SKM-1 (cell line): ENCODE measurements at regions not wholly inside any gene's neighbourhood (a gene's known extent, or its start where the extent isn't known, plus 50 kb on each side); places are given as distances from the start of the nearest gene placed in this dataset.
"Not testable (repeated sequence)": the region's sequence is repeated elsewhere in the genome, so short reads cannot be mapped to it uniquely, and the experiment has no call there.

Experiments
- DNase-seq: peaks from one replicate; lab custom pipeline; 2025; ENCODE audit not compliant: unreplicated experiment; lab: John Stamatoyannopoulos, UW

DNA sequence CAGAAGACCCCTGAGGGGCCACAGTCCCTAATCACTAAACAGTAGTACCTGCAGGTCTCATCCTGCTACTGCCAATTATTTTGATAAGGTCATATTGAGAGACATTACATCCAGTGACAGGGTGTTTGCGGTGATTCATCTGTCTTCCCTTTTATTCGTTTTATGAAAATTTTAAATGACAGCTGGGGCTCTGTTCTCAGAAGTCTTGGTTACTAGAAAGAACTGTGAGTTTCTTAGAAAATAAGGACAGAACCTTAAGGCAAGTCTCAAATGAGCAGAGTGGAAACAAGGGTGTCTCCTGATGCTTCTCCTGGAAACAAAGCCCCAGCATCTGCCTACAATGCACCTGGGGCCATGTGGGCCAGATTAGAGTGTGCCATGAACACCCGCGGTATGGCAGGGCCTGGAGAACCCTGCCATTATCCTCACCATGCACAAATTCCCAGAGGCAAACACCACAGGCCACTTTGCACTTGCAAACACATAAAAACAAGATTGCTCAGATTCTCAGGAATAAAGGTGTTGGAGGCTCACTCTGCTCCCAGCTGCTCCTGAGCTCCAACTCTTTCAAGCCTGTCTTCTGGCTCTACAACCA is 66.3 kb upstream of the IQSEC1 start:
- DNase-seq, result no peak

DNA sequence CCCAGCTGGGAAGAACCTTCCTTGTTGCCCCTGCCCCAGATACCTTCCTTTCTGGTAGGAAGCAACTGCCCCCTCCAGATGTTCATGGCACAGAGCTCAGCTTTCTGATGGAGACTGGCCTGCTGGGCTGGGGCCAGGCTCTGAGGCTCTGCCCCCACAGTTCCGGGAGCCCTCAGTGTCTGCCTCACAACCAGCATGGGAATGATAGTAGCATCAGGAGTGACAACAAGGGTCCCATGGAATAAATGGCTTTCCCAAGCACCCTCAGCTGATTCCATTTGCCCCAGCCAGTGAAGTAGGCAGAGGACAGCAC is 65.6 kb upstream of the IQSEC1 start:
- DNase-seq, result no peak

DNA sequence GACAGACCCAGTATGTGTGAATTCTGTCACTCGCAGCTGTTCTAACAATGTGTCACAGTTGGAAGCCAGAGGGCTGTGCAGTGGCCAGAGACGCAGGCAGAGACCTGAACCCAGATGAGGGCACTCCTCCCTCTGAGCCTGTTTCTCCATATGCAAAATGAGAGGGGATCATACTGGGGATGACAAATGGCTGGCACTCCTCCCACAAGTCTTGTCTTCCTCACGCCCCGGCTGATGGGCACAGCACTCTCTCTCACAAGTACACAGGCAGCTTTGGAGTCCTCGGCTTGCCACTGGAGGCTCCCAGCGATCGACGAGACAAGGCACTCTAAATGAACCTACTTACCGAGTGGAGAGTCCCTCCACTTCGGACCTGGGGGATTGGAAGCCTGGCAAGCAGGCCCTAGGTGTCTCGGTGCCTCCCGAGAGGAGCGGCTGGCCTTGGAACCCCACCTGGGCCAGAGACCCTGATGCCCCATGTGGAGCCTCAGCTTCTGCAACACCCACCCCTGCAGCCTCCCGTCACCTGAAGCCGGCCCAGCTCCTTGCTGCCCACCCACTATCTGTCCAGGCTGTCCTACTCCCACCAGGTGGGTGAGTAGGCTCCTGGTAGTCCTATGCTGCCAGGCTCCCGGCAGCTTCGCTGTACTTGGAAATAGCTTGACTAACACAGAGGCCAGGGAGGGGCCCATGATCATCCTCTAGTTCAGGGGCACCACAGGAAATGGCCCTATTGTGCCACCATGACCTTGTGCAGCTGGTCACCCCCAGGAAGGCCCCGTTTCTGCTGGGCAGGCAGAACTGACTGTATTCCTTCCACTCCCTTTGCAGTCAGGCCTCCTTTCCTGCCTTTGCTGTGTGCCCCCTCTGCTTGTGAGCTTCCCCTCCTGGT is 65.0 kb upstream of the IQSEC1 start:
- no peak for DNase-seq

DNA sequence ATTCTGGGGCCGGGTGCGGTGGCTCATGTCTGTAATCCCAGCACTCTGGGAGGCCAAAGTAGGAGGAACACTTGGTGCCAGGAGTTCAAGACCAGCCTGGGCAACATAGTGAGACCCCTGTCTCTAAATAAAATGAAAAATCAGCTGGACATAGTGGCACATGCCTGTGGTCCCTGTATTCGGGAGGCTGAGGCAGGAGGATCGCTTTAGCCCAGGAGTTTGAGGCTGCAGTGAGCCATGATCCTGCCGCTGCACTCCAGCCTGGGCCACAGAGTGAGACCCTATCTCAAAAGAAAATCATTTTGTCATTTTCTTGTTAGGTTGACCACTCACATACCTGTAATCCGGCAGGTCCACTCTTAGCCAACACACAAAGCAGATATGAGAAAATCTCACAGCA is 63.6 kb upstream of the IQSEC1 start:
- not testable (repeated sequence) for DNase-seq

DNA sequence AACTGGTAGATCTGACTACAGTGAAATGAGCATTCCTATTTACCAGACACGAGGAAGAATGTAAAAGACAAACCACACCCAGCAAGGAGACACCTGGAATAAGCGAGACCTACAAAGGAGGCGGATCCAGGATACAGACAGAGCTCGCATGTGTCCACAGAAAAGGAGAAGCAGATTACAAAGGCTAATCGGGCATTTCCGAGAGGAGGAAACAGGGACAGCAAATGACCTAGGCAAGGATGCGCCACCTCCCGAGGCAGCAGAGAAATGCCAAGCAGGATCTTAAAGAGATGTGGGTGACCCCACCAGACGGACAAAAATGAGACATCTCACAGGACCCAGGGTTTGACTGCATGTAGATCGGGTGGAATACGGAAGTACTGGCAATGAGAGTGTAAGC is 63.2 kb upstream of the IQSEC1 start:
- DNase-seq, result no peak

DNA sequence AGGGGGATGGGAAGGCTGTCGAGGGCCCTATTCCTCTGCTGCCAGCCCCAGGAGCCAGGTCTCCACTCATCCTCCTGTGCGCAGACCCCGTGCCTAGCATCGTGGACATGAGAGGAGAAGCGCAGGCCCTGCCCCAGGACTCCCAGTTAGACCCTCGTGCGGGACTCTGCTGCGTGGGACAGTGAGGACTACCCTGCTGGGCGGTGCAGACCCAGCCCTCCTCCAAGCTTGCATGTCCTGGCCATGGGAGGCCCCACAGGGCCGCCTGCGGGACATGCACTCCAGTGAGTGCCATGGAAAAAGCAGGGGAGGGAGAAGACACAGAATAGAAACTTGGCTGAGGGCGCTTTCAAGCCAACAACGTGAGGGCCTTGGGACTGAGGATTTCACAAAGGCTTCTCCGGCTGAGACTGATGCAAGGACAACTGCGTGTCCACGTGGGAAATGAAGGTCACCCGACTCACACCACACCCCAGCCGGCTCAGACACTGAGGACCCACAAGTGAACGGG is 62.6 kb upstream of the IQSEC1 start:
- no peak for DNase-seq

DNA sequence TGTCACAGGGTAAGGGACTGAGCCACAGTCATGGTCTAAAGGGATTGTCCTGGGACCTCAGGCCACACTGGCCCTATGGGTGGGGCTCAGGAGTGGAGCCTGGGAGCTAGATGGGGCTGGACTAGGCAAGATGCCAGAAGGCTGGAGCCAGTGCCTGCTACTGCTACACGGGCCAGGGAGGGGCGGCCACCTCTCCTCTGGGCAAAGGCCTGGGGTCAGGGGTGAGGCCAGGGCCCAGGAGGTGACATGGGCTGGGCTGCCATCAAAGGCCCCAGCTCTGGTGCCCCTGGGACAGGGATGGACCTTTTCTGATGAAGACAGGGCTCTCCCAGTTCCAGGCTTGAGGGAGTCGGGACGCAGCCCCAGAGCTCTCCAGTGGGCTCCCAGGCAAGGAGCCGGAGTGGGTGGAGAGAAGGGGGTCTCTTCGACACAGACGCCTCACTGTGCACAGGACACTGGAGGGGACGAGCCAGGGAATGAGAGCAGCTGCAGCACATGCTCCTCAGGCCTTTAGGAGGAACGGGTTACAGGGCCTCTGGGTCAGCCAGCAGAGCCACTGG is 62.1 kb upstream of the IQSEC1 start:
- DNase-seq, result no peak

DNA sequence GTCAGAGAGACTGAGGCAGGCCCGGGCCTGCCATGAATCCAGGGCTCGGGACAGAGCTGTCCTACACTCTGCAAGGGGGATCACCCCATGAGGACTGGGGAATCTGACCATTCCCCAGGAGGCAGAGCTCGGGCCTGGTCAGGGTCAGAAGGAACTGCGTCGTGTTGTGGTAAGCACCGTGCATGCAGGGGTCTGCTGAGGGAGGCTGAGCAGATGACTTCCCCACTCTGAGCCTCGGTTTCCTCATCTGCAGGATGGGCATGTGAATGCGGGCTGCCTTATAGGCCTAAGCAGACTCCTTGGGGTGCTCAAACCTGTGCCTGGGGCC is 61.6 kb upstream of the IQSEC1 start:
- DNase-seq, result no peak

DNA sequence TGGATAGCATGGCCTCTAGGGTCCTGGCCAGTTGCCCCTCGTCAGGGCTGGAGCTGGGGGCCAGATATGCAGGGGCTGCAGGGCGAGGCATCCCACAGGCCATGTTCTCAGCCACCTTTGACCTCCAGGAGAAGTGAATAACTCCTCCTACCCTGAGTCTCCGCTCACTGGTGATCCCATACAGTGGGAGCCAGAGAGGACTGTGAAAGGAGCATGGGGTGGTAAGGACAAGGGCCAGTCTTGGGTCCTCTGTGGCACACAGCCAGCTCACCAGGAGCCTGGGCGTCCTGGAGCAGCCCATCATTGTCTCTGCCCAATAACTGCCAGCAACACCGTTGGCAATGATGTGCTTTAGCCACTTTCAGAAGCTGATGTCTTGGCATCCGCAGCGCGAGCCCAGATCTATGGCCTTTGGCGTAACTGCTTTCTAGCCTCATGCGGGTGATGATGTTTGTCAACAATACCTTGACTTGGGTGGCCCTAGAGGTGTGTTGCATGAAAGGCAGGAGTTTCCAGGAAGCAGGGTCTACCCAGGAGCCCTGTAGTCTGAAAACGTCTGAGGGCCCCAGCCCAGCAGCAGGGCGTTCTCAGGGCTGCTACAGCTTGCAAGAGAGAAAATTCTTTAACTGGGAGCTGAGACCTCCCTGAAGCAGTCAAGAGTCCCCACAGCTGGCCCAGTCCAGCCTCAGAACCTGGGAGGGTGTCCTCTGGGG is 61.1 kb upstream of the IQSEC1 start:
- DNase-seq, result no peak

DNA sequence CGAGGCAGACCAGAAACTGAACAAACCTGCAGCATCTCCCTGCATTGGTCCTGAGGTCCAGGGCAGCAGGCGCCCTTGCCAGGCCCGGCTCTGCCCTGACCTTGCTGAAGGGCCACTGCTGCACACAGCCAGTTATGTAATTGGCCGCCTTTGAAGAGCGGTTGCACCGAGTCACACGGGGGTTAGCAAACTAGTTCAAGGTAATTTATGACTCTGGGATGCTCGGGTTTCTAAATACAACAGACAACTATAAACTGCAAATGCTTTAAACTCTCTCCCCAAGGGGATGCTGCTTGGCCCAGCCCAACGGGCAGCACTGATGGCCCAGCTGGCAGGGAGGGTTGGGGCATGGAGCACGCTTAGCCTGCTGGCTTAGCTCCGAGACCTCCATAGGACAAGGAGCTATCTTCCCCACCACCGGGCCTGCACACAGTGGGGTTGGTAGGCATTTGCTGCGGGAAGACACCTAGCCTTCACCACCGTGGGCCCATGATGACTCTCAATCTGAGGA is 60.3 kb upstream of the IQSEC1 start:
- DNase-seq, result no peak

DNA sequence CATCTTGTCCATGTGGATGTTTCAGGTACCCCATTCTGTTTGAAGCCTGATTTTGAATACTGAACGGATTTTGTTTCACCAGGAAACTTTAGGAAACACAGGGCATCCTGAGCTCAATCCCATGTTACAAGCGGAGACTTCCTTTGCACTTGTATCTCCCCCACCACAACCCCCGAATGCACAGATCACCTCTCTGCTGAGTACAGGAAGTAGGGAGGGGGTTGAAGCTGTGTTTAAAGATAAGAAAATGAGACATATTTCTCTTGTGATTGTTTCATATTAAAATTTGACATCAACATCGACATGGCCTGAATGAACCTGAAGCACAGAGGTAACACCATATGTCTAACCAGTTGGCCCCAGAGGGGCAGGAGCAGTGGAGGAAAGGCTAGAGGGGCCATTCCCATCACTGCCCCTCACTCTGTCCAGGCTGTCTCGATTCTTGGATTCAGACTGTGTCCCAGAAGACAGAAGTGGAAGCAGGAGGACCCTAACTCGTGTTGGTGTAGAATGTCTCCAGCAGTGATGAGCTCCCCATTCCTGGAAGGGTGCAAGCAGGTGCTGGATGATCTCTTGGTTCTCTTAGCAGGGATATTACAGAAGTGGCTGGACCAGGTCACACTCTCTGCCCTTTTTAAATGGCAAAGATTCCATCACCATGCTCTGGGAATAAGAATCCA is 59.6 kb upstream of the IQSEC1 start:
- no peak for DNase-seq

DNA sequence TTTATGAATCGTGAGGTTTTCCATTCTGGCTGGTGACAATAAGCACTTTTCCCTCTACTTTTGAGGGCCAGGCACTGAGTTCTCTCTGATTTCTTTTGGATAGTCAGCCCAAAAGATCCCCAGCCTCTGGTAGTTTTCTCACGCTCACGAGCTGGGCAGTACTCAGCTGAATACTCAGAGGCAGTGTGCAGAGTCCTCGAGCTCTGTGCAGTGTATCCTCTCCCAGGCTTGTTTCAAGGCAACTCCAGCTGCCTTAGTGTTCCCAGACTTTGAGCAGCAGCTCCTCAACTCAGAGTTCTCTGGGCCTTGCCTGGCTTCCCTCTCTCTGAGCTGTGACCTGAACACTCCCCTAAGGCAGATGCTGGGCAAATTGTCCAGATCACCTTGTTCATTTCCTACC is 59.1 kb upstream of the IQSEC1 start:
- no peak for DNase-seq

DNA sequence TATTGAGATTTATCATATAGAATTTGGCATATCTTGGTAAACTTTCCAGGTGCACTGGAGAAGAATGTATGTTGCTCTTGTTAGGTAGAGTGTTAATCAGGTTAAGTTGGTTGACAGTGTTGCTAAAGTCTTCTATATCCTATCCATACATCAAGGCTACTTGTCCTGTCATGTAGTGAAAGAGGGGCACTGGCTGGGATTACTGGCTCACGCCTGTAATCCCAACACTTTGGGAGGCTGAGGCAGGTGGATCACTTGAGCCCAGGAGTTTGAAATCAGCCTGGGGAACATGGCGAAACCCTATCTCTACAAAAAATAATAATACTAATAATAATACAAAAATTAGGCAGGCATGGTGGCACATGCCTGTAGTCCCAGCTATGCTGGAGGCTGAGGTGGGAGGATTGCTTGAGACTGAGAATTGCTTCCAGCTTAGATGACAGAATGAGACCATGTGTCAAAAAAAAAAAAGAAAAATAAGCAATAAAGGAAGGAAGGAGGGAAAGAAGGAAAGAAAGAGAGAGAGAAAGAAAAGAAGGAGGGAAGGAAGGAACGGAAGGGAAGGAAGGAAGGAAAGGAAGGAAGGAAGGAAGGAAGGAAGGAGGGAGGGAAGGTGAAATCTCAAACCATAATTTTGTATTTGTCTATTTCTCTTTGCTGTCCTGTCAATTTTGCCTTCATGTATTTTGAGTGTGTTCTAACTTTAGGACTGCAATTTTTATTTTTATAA is 57.4 kb upstream of the IQSEC1 start:
- DNase-seq, result no peak

DNA sequence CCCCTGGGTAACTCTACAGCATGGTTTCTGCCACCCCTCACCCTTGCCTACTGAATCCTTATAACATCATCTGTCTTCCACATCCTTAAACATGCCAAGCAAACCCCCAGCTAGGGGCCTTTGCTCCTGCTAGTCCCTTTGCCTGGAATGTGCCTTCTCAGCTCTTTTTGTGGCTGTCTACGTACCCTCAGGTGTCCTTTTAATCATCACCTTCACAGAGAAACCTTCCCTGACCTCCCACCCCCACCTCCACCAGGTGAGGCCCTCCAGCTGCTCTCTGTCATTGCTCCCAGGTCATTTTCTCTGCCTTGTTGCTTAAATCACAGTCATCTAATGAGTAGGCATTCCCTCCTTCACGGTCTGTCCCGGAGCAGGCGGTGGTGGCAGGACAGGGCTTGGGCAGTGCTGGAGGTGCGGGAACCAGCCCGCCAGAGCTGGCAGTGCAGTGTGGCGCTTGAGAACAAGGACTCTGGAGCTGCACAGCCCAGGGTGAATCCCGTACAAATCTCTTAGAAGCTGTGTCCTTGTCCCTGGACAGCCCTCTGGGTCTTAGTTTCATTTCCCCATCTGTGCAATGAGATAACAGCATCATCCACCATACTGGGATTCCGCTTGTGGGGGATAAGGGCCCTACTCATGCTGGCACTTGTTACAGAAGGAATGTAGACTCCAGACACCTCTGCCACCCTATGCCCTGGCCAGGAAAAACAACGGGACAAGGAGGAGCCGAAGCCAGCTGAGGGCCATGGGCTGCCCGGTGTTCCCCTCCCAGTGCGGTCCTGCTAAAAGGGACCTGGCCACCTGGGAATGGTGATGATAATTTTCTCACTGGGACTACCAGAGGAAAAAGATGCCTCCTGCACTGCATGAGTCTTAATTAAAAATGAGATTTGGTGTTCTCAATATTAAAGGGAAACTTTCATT is 52.1 kb upstream of the IQSEC1 start:
- DNase-seq, result no peak

DNA sequence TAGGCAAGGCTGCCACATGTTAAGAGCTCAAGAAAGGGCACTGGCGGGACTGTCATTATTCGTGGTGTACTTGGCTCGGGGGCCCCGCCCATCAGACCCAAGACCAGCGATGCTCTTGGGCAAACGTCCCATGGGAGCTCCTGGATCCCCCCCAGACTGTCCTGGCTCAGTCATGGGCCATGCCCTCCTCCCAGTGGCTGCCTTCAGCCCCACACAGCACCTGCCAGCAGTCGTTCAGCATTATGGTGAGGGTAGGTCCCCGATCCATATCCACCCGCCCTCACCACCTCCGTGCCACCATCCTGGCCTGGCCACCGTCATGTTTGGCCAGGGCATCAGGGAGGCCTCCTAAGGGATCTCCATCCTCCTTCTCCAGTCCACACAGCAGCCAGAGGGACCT is 51.4 kb upstream of the IQSEC1 start:
- no peak for DNase-seq

DNA sequence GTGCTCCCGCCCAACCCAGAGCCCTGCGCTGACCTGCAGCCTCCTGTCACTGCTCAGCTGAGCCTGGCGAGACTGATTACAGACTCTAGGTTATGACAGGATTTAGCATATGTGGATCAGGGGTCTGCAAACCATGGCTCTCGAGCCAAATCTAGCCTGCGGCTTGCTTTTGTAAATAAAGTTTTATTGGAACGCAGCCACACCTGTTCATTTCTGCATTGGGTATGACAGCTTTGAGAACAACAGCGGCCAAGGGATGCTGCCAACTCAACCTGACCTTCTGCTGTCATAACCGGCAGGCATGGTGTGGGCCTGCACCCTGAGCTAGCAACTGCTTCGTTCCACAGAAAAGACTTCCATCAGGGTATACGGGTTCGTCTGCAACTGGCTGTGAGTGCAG is 50.5 kb upstream of the IQSEC1 start:
- no peak for DNase-seq

DNA sequence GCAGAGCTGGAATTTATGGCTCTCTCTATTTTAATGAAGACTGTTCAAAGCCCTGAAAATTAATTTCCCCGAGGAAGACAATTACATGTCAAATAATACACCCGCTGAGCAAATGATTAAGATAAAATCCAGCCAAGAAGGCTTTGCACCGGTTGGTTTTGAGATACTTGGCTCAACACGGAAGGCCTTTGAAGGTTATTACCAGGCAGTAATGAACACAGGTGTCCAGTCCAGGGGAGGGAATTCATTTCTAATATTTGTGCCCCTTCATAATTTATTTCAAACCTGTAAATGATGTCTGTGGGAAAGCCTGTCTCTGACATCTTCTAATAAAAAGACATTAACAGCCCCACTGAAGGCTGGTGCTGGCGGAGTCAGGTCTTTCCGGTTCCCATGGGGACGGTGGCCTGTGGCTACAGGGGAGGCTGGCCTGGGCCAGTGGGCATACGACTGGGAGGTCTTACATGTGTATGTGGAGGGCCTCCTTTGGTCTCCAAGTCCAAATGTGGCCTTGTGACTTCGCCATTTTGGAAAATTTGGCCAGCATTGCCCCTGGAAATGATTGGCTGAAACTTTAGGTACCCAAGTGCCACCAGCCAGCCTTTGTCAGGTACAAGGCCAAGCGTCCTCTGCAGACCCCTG is 49.9 kb upstream of the IQSEC1 start:
- DNase-seq, result no peak
